ENCODE measurements at regions not wholly inside any gene's neighbourhood (a gene's known extent, or its start where the extent isn't known, plus 50 kb on each side); places are given as distances from the start of the nearest gene placed in this dataset.

GRCh38 chr1:4433075-4433474 is 221.3 kb upstream of the AJAP1 start:
- in situ Hi-C loops (cut with MboI; ENCODE audit: low pct_unique_long_range_greater_than_20kb, low sequenced_read_pairs, unreplicated experiment): no loop called here
- TF ChIP-seq CTCF (IDR thresholded peaks at IDR 0.05; ENCODE audit: extremely low read depth, insufficient read depth, missing control alignments): no peak
- DNase-seq (ENCODE audit: low spot score): no peak

DNA sequence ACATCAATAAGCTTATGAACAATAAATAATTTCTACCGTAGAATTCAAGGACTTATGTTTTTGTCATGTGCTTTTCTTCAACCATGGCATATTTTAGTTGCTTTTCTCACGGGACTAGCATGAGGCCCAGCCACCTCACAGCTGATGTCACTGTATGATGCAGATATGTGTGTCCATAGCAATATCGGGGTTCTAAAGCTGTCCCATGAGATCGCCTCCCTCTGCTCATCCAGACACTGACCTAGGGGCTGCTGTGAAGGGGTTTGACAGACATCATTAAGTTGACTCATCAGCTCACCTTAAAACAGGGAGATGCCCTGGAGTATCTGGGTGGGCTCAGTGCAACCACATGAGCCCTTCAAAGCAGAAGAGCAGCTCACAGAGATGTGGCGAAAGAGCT is 210.3 kb upstream of the AJAP1 start:
- TF ChIP-seq CTCF (IDR thresholded peaks at IDR 0.05; ENCODE audit: extremely low read depth, insufficient read depth, missing control alignments): no peak
- no peak for DNase-seq (ENCODE audit: low spot score)
- in situ Hi-C loops (cut with MboI; ENCODE audit: low pct_unique_long_range_greater_than_20kb, low sequenced_read_pairs, unreplicated experiment): no loop called here

DNA sequence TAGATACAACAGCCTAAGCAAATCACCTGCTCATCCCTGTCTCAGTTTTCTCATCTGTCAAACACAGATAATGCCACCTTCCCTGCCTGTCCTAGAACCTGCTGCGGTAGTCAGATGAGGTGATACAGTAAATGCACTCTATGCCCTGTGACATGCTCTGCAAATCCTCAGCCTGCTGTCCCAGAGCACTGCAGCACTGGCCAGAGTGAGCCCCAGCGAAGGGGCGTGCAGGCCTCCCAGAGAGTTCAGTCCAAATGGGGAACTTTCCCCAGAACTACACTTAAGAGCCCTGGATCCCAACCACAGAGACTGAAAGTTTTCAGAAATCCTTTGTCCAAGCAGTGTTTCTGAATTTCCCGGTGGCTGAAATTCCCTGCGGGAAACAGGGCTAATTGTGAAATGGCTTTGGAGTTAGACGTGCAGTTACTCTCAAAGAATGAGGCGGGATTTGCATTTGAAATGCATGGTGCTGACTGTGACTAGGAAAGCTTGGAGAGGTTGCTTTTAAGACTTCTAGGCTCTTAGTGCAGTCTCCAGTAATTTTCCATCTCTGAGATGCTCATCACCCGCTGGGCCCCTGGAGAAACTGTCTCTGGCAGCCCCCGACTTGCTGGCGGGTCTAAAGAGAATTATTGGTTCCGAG is 206.5 kb upstream of the AJAP1 start:
- in situ Hi-C loops (cut with MboI; ENCODE audit: low pct_unique_long_range_greater_than_20kb, low sequenced_read_pairs, unreplicated experiment): no loop called here
- no peak for TF ChIP-seq CTCF (IDR thresholded peaks at IDR 0.05; ENCODE audit: extremely low read depth, insufficient read depth, missing control alignments)
- DNase-seq (ENCODE audit: low spot score): no peak

GRCh38 chr1:4449972-4450371 is 204.4 kb upstream of the AJAP1 start:
- TF ChIP-seq CTCF (IDR thresholded peaks at IDR 0.05; ENCODE audit: extremely low read depth, insufficient read depth, missing control alignments): no peak
- in situ Hi-C loops (cut with MboI; ENCODE audit: low pct_unique_long_range_greater_than_20kb, low sequenced_read_pairs, unreplicated experiment): no loop called here
- DNase-seq (ENCODE audit: low spot score): no peak

DNA sequence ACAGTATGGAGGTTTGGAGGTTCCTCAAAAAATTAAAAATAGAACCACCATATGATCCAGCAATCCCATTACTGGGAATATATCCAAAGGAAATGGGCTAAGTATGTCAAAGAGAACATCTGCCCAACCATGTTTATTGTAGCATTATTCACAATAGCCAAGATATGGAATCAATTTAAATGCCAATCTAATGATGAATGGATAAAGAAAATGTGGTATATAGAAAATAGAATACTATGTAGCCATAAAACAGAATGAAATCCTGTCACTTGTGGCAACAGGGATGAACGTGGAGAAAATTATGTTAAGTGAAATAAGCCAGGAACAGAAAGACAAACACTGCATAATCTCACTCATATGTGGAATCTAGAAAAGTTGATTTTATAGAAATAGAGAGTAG is 201.7 kb upstream of the AJAP1 start:
- DNase-seq (ENCODE audit: low spot score): no peak
- no peak for TF ChIP-seq CTCF (IDR thresholded peaks at IDR 0.05; ENCODE audit: extremely low read depth, insufficient read depth, missing control alignments)
- in situ Hi-C loops (cut with MboI; ENCODE audit: low pct_unique_long_range_greater_than_20kb, low sequenced_read_pairs, unreplicated experiment): no loop called here

- no peak for TF ChIP-seq CTCF (IDR thresholded peaks at IDR 0.05; ENCODE audit: extremely low read depth, insufficient read depth, missing control alignments)
- in situ Hi-C loops (cut with MboI; ENCODE audit: low pct_unique_long_range_greater_than_20kb, low sequenced_read_pairs, unreplicated experiment): no loop called here
- DNase-seq (ENCODE audit: low spot score): no peak
Measured at GRCh38 chr1:4460052-4460451, 194.4 kb upstream of the AJAP1 start.

- no peak for TF ChIP-seq CTCF (IDR thresholded peaks at IDR 0.05; ENCODE audit: extremely low read depth, insufficient read depth, missing control alignments)
- no peak for DNase-seq (ENCODE audit: low spot score)
- in situ Hi-C loops (cut with MboI; ENCODE audit: low pct_unique_long_range_greater_than_20kb, low sequenced_read_pairs, unreplicated experiment): no loop called here
Measured at GRCh38 chr1:4460651-4461050, 193.8 kb upstream of the AJAP1 start.
